Calu3 (cell line): ENCODE measurements at regions not wholly inside any gene's neighbourhood (a gene's known extent, or its start where the extent isn't known, plus 50 kb on each side); places are given as distances from the start of the nearest gene placed in this dataset.

ENCODE experiments used
- BruUV-seq: library from RNA; stranded (reverse); fragments of 400-500 nt; replicated peaks from 2 replicates; lab custom pipeline; 2021; lab: Mats Ljungman, UMichigan
- CTCF ChIA-PET: fragments of 300-600 bp; sonication (Branson Sonifier 250); formaldehyde crosslinking; loops from one replicate; lab custom pipeline; 2022; ENCODE audit warnings: antibody characterized with exemption; lab: Charles Lee
- DNase-seq: peaks from one replicate; pipeline ENCODE4 v3.0.0; 2022
- H3K27ac Mint-ChIP-seq: one replicate; pipeline ENCODE4 v1.8.0; 2022; ENCODE audit warnings: mixed read lengths; ENCODE audit not compliant: unreplicated experiment
- H3K27me3 Mint-ChIP-seq: one replicate; pipeline ENCODE4 v1.8.0; 2022; ENCODE audit warnings: mixed read lengths; ENCODE audit not compliant: unreplicated experiment
- H3K36me3 Mint-ChIP-seq: one replicate; pipeline ENCODE4 v1.8.0; 2022; ENCODE audit warnings: mild to moderate bottlenecking, moderate library complexity, mixed read lengths; ENCODE audit not compliant: insufficient read depth, unreplicated experiment
- H3K4me1 Mint-ChIP-seq: one replicate; pipeline ENCODE4 v1.8.0; 2022; ENCODE audit warnings: mild to moderate bottlenecking, low read depth, mixed read lengths; ENCODE audit not compliant: unreplicated experiment
- H3K4me3 Mint-ChIP-seq: one replicate; pipeline ENCODE4 v1.8.0; 2022; ENCODE audit warnings: mild to moderate bottlenecking, low read depth, moderate library complexity, mixed read lengths; ENCODE audit not compliant: unreplicated experiment
- H3K9me3 Mint-ChIP-seq: one replicate; pipeline ENCODE4 v1.8.0; 2022; ENCODE audit warnings: low read depth, mixed read lengths; ENCODE audit not compliant: unreplicated experiment
- intact Hi-C: fragments of 100-400 bp; cut with micrococcal nuclease; formaldehyde crosslinking; loops from one replicate; pipeline ENCODE4 v1.10.0; 2022; ENCODE audit not compliant: unreplicated experiment
- TF ChIP-seq, protein P1 (sequence below): fragments of 200-600 bp; IDR thresholded peaks from one replicate; pipeline ENCODE4 v1.8.0; 2022; ENCODE audit warnings: antibody characterized with exemption; ENCODE audit not compliant: unreplicated experiment

GRCh38 chr4:137700072-137700471 lies 167.8 kb upstream of the PCDH18 start:
- H3K4me3 Mint-ChIP-seq = no peak overlapping the region
- intact Hi-C loops = no loop called here
- no peaks in the 10 kb centered on the region for H3K27me3 Mint-ChIP-seq
- CTCF ChIA-PET = no interaction called here
- no peak for DNase-seq
- no peak overlapping the region for H3K27ac Mint-ChIP-seq
- TF ChIP-seq, protein P1, sequence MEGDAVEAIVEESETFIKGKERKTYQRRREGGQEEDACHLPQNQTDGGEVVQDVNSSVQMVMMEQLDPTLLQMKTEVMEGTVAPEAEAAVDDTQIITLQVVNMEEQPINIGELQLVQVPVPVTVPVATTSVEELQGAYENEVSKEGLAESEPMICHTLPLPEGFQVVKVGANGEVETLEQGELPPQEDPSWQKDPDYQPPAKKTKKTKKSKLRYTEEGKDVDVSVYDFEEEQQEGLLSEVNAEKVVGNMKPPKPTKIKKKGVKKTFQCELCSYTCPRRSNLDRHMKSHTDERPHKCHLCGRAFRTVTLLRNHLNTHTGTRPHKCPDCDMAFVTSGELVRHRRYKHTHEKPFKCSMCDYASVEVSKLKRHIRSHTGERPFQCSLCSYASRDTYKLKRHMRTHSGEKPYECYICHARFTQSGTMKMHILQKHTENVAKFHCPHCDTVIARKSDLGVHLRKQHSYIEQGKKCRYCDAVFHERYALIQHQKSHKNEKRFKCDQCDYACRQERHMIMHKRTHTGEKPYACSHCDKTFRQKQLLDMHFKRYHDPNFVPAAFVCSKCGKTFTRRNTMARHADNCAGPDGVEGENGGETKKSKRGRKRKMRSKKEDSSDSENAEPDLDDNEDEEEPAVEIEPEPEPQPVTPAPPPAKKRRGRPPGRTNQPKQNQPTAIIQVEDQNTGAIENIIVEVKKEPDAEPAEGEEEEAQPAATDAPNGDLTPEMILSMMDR = no peak
- BruUV-seq = no TSS peak
- no peaks in the 10 kb centered on the region for H3K9me3 Mint-ChIP-seq
- no peaks in the 10 kb centered on the region for H3K36me3 Mint-ChIP-seq
- H3K4me1 Mint-ChIP-seq = peaks cover 7% of the 10 kb centered on the region

DNA sequence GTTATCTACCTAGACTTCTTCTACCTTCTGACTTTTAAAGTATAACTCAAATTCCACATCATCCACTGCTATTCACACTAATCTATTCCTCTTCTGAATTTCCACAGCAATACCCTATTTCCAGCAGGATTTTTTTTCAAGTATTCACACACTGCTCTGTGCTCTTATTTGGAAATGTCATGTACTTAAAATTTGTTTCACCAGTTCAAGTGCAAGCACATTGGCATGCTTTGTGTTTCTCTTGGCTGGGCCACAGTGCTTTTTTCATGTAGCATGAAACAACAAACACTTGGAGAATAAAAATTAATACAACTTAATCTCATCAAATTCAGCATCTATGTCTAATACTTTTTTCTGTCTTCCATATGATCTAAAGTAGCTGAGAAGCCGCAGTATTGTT lies 161.8 kb upstream of the PCDH18 start:
- intact Hi-C loops = no loop called here
- Mint-ChIP-seq H3K9me3 (no peaks in the 10 kb centered on the region), H3K36me3 (no peaks in the 10 kb centered on the region), H3K27me3 (no peaks in the 10 kb centered on the region), H3K4me1 (peaks cover 7% of the 10 kb centered on the region), H3K4me3 (no peak overlapping the region), H3K27ac (no peak overlapping the region)
- CTCF ChIA-PET = no interaction called here
- TF ChIP-seq, protein P1 = no peak
- no peak for DNase-seq
- no TSS peak for BruUV-seq

GRCh38 chr4:137693641-137694040 lies 161.3 kb upstream of the PCDH18 start:
- H3K27me3 Mint-ChIP-seq = no peaks in the 10 kb centered on the region
- H3K9me3 Mint-ChIP-seq = no peaks in the 10 kb centered on the region
- peaks cover 7% of the 10 kb centered on the region for H3K4me1 Mint-ChIP-seq
- intact Hi-C loops = no loop called here
- BruUV-seq = no TSS peak
- no peak overlapping the region for H3K4me3 Mint-ChIP-seq
- DNase-seq = no peak
- no peaks in the 10 kb centered on the region for H3K36me3 Mint-ChIP-seq
- H3K27ac Mint-ChIP-seq = no peak overlapping the region
- CTCF ChIA-PET = no interaction called here
- TF ChIP-seq, protein P1 = no peak

DNA sequence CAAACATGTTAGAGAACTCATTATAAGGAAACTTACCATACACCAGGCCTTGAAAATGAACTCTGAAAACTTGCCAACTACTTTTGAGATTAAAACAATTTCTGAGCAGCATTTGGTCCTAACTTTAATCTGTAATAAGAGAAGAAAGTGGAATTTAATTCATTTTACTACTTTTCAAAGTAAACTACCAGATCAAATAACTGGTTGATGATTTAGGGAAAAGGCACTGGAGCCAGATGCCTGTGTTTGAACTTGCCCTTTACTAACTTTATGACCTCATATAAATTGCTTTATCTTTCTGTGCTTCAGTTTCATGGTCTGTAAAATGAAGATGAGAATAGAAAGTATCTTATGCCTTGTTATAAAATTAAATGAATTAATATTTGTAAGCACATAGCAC lies 159.9 kb upstream of the PCDH18 start:
- intact Hi-C loops = no loop called here
- no peaks in the 10 kb centered on the region for H3K9me3 Mint-ChIP-seq
- CTCF ChIA-PET = no interaction called here
- H3K4me3 Mint-ChIP-seq = no peak overlapping the region
- no peaks in the 10 kb centered on the region for H3K36me3 Mint-ChIP-seq
- H3K27me3 Mint-ChIP-seq = no peaks in the 10 kb centered on the region
- no peak overlapping the region for H3K27ac Mint-ChIP-seq
- TF ChIP-seq, protein P1 = no peak
- H3K4me1 Mint-ChIP-seq = peaks cover 7% of the 10 kb centered on the region
- DNase-seq = no peak
- no TSS peak for BruUV-seq
